Endothelial cell of umbilical vein (primary cell): ENCODE measurements at regions not wholly inside any gene's neighbourhood (a gene's known extent, or its start where the extent isn't known, plus 50 kb on each side); places are given as distances from the start of the nearest gene placed in this dataset.

Source experiments
- BruUV-seq: library from RNA; stranded (reverse); fragments of 400-500 nt; replicated peaks from 2 replicates; lab custom pipeline; 2021; lab: Mats Ljungman, UMichigan
- CTCF ChIA-PET: fragments of 300-600, 350-600 bp; sonication (Branson Sonifier 250); formaldehyde crosslinking; loops from one replicate; lab custom pipeline; 2021; ENCODE audit warnings: antibody characterized with exemption, inconsistent platforms; lab: Charles Lee
- POLR2A ChIA-PET: fragments of 300-600, 350-600 bp; sonication (Branson Sonifier 250); formaldehyde crosslinking; loops from one replicate; lab custom pipeline; 2021; ENCODE audit warnings: antibody characterized with exemption, inconsistent platforms; lab: Charles Lee
- DNase-seq: peaks from one replicate; pipeline ENCODE4 v3.0.0-alpha.2; 2011; ENCODE audit warnings: low read depth, low spot score
- FAIRE-seq: peaks from 2 replicates; lab custom pipeline; 2011; peaks lifted over from hg19 to GRCh38; lab: Jason Lieb, UNC
- H2AFZ ChIP-seq: 2 replicates; pipeline ENCODE4 v1.6.0; 2012; ENCODE audit warnings: low read depth, low read length, control low read depth, inconsistent platforms
- H3K27ac ChIP-seq: 2 replicates; pipeline ENCODE4 v1.5.1; 2011; ENCODE audit warnings: low read depth, mild to moderate bottlenecking, control low read depth, low read length, moderate library complexity; ENCODE audit not compliant: insufficient read depth
- H3K27me3 ChIP-seq, 2 experiments: 2 replicates each; pipeline versions ENCODE4 v1.6.0 to v1.6.1; 2011; ENCODE audit warnings: low read length in 2 of 2, mixed read lengths in 1 of 2; ENCODE audit not compliant: control insufficient read depth in 2 of 2, insufficient read depth in 2 of 2
- H3K36me3 ChIP-seq, 2 experiments: 2 replicates in 1 of 2; 3 replicates in 1 of 2; pipeline ENCODE4 v1.5.1; 2011; ENCODE audit warnings: low read length in 2 of 2, mild to moderate bottlenecking in 1 of 2, moderate library complexity in 1 of 2; ENCODE audit not compliant: control insufficient read depth in 2 of 2, insufficient read depth in 2 of 2; ENCODE audit errors: extremely low read depth in 1 of 2
- H3K4me1 ChIP-seq: 3 replicates; pipeline ENCODE4 v1.5.1; 2011; ENCODE audit warnings: mild to moderate bottlenecking, low read length; ENCODE audit not compliant: control insufficient read depth, insufficient read depth; ENCODE audit errors: extremely low read depth
- H3K4me2 ChIP-seq: 2 replicates; pipeline ENCODE4 v1.6.1; 2011; ENCODE audit warnings: low read length, control low read depth, mixed read lengths; ENCODE audit not compliant: insufficient read depth
- H3K4me3 ChIP-seq, 3 experiments: fragments of 200-600 bp in 1 of 3; sonication (generic), shearing (Covaris generic) in 1 of 3; replicated peaks in 1 of 3; 2 replicates each; pipeline ENCODE4 v1.5.1; 2011 to 2016; ENCODE audit warnings: control low read depth in 3 of 3, low read length in 3 of 3, mild to moderate bottlenecking in 2 of 3, inconsistent platforms in 1 of 3, low read depth in 1 of 3, moderate library complexity in 1 of 3; ENCODE audit not compliant: insufficient read depth in 1 of 3
- H3K79me2 ChIP-seq: 2 replicates; pipeline ENCODE4 v1.6.0; 2012; ENCODE audit warnings: low read length, inconsistent platforms; ENCODE audit not compliant: control insufficient read depth, insufficient read depth
- H3K9ac ChIP-seq: replicated peaks from 2 replicates; pipeline ENCODE3; 2011; ENCODE audit warnings: low read length, control low read depth; ENCODE audit not compliant: insufficient read depth; ENCODE audit errors: extremely low read depth
- H3K9me1 ChIP-seq: replicated peaks from 3 replicates; pipeline ENCODE4 v1.6.0; 2011; ENCODE audit warnings: mild to moderate bottlenecking, low read length; ENCODE audit not compliant: control insufficient read depth, insufficient read depth; ENCODE audit errors: extremely low read depth
- H3K9me3 ChIP-seq: replicated peaks from 2 replicates; pipeline ENCODE4 v1.5.1; 2012; ENCODE audit warnings: low read length, inconsistent platforms; ENCODE audit not compliant: control insufficient read depth, insufficient read depth
- H4K20me1 ChIP-seq: replicated peaks from 2 replicates; pipeline ENCODE3; 2011; ENCODE audit warnings: mild to moderate bottlenecking, low read length; ENCODE audit not compliant: control insufficient read depth, insufficient read depth; ENCODE audit errors: extremely low read depth
- EZH2 ChIP-seq: IDR thresholded peaks from 2 replicates; pipeline ENCODE4 v1.6.1; 2012; ENCODE audit warnings: borderline replicate concordance, low read depth, mild to moderate bottlenecking, moderate library complexity, low read length, inconsistent platforms; ENCODE audit not compliant: severe bottlenecking
- FOS ChIP-seq: IDR thresholded peaks from 2 replicates; pipeline ENCODE4 v1.6.1; 2011; ENCODE audit warnings: mild to moderate bottlenecking, low read length, moderate library complexity, borderline replicate concordance; ENCODE audit not compliant: insufficient read depth
- GATA2 ChIP-seq: IDR thresholded peaks from 2 replicates; pipeline ENCODE4 v1.7.0; 2011; ENCODE audit warnings: low read depth, mild to moderate bottlenecking, moderate library complexity, mixed read lengths, low read length; ENCODE audit not compliant: insufficient read length, insufficient read depth
- JUN ChIP-seq: IDR thresholded peaks from 2 replicates; pipeline ENCODE4 v1.6.1; 2011; ENCODE audit warnings: borderline replicate concordance, low read depth; ENCODE audit not compliant: insufficient read length, insufficient read depth
- MYC ChIP-seq: IDR thresholded peaks from one replicate; pipeline ENCODE4 v1.6.1; 2011; ENCODE audit warnings: mild to moderate bottlenecking, low read depth, low read length
- POLR2A ChIP-seq: IDR thresholded peaks from 2 replicates; pipeline ENCODE4 v1.6.1; 2012; ENCODE audit warnings: low read depth, mild to moderate bottlenecking, control low read depth, low read length
- POLR2AphosphoS5 ChIP-seq: IDR thresholded peaks from 2 replicates; pipeline ENCODE4 v1.6.1; 2012; ENCODE audit warnings: low read depth, mild to moderate bottlenecking, control low read depth, low read length, moderate library complexity; ENCODE audit not compliant: insufficient read depth
- dilution Hi-C: fragments of 300-500 bp; cut with MboI; formaldehyde crosslinking; loops from one replicate; pipeline ENCODE4 v1.15.0; 2019; ENCODE audit warnings: low sequenced_read_pairs; ENCODE audit not compliant: extremely low pct_ligation_motif_present
- intact Hi-C: fragments of 100-400 bp; cut with micrococcal nuclease; formaldehyde crosslinking; loops from one replicate; pipeline ENCODE4 v1.10.0; 2022
- TF ChIP-seq, protein P1 (sequence below), 2 donors: IDR thresholded peaks; 1 replicate in 1 of 2; 2 replicates in 1 of 2; pipeline ENCODE4 v1.5.1; 2011; ENCODE audit warnings: low read length in 2 of 2, mild to moderate bottlenecking in 2 of 2, moderate library complexity in 2 of 2, control low read depth in 1 of 2, inconsistent platforms in 1 of 2, low read depth in 1 of 2; ENCODE audit not compliant: insufficient read depth in 1 of 2; ENCODE audit errors: extremely low read depth in 1 of 2
- TF ChIP-seq, protein P2 (sequence below): IDR thresholded peaks from 2 replicates; pipeline ENCODE4 v1.6.1; 2011; ENCODE audit not compliant: insufficient read depth, insufficient read length

DNA sequence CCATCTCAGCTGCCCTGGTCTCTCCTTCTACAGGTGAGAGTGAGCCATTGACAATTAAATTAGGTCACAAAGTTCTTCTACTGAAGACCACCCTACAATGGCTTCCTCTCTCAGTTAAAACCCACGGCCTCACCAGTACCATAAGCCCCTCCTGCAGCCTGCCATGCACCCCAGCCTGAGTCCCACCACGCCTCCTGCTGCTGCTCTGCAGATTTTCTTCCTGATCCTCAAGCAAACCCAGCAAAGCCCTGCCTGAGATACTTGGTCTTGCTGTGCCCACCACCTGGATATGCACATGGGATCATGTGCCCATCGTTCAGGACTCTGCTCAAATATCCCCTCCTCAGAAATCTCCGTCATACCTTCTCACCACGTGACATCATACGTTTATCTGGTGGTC is 696.6 kb downstream of the RNF144A start:
- BruUV-seq: no TSS peak
- CTCF ChIA-PET: no interaction called here
- Histone ChIP-seq H3K27ac (no peak overlapping the region), H4K20me1 (no peaks in the 10 kb centered on the region), H3K9me3 (peaks cover 2% of the 10 kb centered on the region), H3K27me3 (no peaks in the 10 kb centered on the region), H3K4me3 (no peak overlapping the region), H2AFZ (no peak overlapping the region), H3K36me3 (no peaks in the 10 kb centered on the region), H3K4me2 (no peak overlapping the region), H3K9ac (no peak overlapping the region), H3K9me1 (no peaks in the 10 kb centered on the region), H3K4me1 (no peaks in the 10 kb centered on the region), H3K79me2 (no peaks in the 10 kb centered on the region)
- POLR2A ChIA-PET: no interaction called here
- TF ChIP-seq, protein P1, sequence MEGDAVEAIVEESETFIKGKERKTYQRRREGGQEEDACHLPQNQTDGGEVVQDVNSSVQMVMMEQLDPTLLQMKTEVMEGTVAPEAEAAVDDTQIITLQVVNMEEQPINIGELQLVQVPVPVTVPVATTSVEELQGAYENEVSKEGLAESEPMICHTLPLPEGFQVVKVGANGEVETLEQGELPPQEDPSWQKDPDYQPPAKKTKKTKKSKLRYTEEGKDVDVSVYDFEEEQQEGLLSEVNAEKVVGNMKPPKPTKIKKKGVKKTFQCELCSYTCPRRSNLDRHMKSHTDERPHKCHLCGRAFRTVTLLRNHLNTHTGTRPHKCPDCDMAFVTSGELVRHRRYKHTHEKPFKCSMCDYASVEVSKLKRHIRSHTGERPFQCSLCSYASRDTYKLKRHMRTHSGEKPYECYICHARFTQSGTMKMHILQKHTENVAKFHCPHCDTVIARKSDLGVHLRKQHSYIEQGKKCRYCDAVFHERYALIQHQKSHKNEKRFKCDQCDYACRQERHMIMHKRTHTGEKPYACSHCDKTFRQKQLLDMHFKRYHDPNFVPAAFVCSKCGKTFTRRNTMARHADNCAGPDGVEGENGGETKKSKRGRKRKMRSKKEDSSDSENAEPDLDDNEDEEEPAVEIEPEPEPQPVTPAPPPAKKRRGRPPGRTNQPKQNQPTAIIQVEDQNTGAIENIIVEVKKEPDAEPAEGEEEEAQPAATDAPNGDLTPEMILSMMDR (IDR thresholded peaks at IDR 0.05; ENCODE audit: extremely low read depth in 1 of 2, insufficient read depth in 1 of 2, low read depth in 1 of 2, low read length in 2 of 2): no peak
- TF ChIP-seq FOS (no peak), GATA2 (no peak), EZH2 (no peak), POLR2AphosphoS5 (no peak), JUN (no peak), MYC (no peak), POLR2A (no peak)
- TF ChIP-seq, protein P2, sequence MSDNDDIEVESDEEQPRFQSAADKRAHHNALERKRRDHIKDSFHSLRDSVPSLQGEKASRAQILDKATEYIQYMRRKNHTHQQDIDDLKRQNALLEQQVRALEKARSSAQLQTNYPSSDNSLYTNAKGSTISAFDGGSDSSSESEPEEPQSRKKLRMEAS: no peak
- dilution Hi-C loops: no loop called here
- DNase-seq (no peak), FAIRE-seq (no peak)
- intact Hi-C loops: no loop called here
